ENCODE measurements at regions not wholly inside any gene's neighbourhood (a gene's known extent, or its start where the extent isn't known, plus 50 kb on each side); places are given as distances from the start of the nearest gene placed in this dataset.

DNA sequence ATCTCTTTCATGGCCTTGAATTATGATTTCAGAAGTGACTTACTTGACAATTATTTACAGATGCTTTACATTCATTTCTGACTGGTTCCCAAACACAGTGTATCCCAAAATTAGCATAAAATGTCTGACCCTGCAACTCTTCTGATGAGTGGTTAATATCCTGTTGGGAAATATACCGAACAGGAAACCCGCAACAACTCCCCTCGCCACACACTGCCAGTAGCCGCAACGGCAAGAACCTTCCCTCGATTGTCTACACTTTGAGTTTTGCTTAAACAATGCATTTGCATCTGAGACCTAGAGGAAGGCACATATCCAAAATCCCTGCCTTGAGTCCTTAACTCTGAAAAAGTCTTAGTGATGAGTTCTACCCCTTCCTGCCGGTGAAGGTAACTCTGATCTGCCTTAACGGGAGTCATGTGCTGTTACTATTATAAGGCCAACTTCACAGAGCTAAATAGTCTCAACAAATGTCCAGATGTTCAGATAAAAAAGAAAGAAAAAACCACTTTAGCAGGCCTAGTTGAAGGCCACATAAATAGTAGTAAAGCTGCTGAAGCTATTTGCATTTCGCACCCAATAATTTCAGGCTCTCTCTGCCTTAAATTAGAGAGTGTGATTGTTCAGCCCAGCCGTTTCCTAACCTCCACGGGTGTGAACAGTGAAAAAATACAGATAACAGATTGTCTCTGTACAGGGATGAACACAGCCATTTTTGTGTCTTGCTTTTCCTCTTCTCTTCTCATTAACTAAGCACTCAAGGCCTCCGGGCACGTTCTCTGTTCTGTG is 321.1 kb downstream of the HS3ST3B1 start:
- TF ChIP-seq, protein P1, sequence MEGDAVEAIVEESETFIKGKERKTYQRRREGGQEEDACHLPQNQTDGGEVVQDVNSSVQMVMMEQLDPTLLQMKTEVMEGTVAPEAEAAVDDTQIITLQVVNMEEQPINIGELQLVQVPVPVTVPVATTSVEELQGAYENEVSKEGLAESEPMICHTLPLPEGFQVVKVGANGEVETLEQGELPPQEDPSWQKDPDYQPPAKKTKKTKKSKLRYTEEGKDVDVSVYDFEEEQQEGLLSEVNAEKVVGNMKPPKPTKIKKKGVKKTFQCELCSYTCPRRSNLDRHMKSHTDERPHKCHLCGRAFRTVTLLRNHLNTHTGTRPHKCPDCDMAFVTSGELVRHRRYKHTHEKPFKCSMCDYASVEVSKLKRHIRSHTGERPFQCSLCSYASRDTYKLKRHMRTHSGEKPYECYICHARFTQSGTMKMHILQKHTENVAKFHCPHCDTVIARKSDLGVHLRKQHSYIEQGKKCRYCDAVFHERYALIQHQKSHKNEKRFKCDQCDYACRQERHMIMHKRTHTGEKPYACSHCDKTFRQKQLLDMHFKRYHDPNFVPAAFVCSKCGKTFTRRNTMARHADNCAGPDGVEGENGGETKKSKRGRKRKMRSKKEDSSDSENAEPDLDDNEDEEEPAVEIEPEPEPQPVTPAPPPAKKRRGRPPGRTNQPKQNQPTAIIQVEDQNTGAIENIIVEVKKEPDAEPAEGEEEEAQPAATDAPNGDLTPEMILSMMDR (IDR thresholded peaks at IDR 0.05; ENCODE audit: poor library complexity): no peak
- no peak for TF ChIP-seq EZH2phosphoT487 (IDR thresholded peaks at IDR 0.05; ENCODE audit: low read depth, severe bottlenecking, unreplicated experiment)
- TF ChIP-seq EZH2 (IDR thresholded peaks at IDR 0.05; ENCODE audit: borderline replicate concordance): no peak

All from hepatocyte (in vitro differentiated cells).